Body of pancreas (tissue), 4 donors: ENCODE measurements at regions not wholly inside any gene's neighbourhood (a gene's known extent, or its start where the extent isn't known, plus 50 kb on each side); places are given as distances from the start of the nearest gene placed in this dataset.

ENCODE experiments used
- CTCF ChIP-seq, 7 experiments: fragments of 450-650 bp in 4 of 7; fragments of 200-600 bp in 3 of 7; sonication (generic) in 3 of 7; IDR thresholded peaks; one replicate each; pipeline ENCODE4 v1.5.1; 2016 to 2019; ENCODE audit warnings: antibody characterized with exemption in 7 of 7
- POLR2A ChIP-seq, 3 donors: fragments of 450-650 bp; IDR thresholded peaks; one replicate each; pipeline ENCODE4 v1.6.1; 2016; ENCODE audit warnings: antibody characterized with exemption in 3 of 3, mild to moderate bottlenecking in 2 of 3

DNA sequence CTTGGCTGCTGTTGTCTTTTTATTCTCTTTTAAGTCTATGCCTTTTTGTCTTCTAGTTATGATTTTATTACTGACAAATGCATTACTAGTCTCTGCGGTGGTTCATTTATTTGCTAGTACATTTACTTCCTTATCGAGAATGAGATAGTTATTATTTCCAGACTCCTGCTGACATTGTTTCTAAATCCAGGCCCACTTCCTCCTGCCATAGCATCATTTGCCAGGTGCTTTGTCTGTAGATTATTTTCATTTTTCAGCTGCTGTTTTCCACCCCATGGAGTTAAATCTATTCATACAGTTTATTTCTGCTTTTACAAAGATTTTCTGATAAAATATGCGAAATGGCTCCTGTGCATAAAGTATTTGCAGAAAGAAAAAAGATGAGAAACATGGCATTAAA lies 459.7 kb downstream of the MMUT start:
- TF ChIP-seq CTCF (IDR thresholded peaks at IDR 0.05) (no peak), POLR2A (IDR thresholded peaks at IDR 0.05) (no peak)
